ENCODE measurements at regions not wholly inside any gene's neighbourhood (a gene's known extent, or its start where the extent isn't known, plus 50 kb on each side); places are given as distances from the start of the nearest gene placed in this dataset.

DNA sequence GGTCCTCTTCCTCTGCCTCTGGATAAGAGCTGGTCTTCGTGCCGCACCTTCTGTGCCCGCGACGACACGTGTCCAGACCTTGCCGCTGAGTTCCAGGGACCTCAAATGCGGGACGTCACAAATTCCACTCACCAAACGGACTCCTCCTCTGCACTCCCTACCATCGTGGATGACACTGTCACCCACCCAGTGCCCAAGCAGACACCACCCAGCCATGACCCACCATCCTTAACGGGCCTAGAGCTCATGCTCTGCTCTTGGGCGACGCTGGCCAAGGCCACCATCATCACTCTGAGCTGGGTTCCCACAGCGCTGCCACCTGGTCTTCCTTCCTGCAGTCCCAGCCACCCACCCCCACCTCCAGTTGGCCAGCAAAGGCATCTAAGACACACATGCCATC, 96.4 kb upstream of the RPL38 start:
- TF ChIP-seq, protein P1, sequence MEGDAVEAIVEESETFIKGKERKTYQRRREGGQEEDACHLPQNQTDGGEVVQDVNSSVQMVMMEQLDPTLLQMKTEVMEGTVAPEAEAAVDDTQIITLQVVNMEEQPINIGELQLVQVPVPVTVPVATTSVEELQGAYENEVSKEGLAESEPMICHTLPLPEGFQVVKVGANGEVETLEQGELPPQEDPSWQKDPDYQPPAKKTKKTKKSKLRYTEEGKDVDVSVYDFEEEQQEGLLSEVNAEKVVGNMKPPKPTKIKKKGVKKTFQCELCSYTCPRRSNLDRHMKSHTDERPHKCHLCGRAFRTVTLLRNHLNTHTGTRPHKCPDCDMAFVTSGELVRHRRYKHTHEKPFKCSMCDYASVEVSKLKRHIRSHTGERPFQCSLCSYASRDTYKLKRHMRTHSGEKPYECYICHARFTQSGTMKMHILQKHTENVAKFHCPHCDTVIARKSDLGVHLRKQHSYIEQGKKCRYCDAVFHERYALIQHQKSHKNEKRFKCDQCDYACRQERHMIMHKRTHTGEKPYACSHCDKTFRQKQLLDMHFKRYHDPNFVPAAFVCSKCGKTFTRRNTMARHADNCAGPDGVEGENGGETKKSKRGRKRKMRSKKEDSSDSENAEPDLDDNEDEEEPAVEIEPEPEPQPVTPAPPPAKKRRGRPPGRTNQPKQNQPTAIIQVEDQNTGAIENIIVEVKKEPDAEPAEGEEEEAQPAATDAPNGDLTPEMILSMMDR (IDR thresholded peaks at IDR 0.05; ENCODE audit: insufficient read depth, low read depth, low read length, missing control alignments): no peak
- no peak for DNase-seq (ENCODE audit: low read depth)
- H3K4me3 ChIP-seq (ENCODE audit: low read depth, low read length): no peak overlapping the region

DNA sequence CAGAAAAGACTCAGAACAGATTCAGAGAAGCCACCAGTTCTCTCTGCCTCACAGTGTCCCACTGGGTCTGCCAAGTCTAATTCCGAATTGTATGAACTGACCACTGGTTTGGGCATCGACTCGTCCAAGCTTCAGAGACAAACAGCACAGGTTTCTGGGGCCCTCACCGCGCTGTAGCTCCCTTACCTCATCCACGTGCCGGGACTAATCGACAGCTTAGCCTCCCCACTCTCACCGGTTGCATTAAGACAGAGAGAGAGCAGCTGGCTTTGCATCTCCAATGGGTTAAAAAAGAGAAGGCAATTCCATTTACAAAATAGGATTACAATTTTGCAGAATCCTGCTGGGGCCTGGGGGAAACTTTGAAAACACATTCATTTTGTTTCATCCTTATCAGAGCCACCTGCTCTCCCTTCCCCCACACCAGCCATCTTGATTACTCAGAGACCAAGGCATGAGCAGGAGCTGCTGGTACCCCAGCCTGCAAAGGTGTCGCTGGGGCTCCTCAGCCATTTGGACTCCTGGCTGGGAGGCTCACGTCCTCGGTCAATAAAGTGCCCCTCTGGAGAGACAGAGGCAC, 95.3 kb upstream of the RPL38 start:
- no peak overlapping the region for H3K4me3 ChIP-seq (ENCODE audit: low read depth, low read length)
- TF ChIP-seq, protein P1 (IDR thresholded peaks at IDR 0.05; ENCODE audit: insufficient read depth, low read depth, low read length, missing control alignments): no peak
- DNase-seq (ENCODE audit: low read depth): no peak

DNA sequence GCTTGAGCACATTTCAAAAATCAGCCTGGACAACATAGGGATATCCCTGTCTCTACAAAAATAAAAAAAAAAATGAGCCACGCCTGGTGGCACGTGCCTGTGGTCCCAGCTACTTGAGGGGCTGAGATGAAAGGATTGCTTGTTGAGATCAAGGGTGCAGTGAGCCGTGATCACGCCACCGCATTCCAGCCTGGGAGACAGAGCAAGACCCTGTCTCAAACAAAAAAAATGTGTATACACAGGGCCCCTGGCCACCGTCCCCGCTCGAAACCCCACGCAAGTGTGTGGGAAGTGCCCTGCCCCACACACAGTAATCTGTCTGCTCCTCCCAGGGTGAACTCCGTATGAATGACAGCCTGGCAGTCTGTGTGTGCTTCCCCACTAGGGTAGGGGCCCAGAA, 93.0 kb upstream of the RPL38 start:
- H3K4me3 ChIP-seq (ENCODE audit: low read depth, low read length): no peak overlapping the region
- TF ChIP-seq, protein P1 (IDR thresholded peaks at IDR 0.05; ENCODE audit: insufficient read depth, low read depth, low read length, missing control alignments): no peak
- DNase-seq (ENCODE audit: low read depth): no peak

DNA sequence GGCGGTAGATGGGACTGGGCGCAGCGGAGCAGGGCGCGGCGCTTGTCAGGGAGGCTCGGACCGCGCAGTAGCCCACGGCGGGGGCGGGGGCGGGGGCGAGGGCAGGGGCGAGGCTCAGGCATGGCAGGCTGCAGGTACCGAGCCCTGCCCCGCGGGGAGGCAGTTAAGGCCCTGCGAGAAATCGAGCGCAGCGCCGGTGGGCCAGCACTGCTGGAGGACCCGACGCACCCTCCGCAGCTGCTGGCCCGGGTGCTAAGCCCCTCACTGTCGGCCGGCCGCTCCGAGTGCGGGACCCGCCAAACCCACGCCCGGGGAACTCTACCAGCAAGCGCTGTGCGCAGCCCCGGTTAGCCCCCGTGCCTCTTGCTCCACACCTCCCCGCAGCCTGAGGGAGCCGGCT, 90.2 kb upstream of the RPL38 start:
- no peak overlapping the region for H3K4me3 ChIP-seq (ENCODE audit: low read depth, low read length)
- TF ChIP-seq, protein P1 (IDR thresholded peaks at IDR 0.05; ENCODE audit: insufficient read depth, low read depth, low read length, missing control alignments): no peak
- no peak for DNase-seq (ENCODE audit: low read depth)

DNA sequence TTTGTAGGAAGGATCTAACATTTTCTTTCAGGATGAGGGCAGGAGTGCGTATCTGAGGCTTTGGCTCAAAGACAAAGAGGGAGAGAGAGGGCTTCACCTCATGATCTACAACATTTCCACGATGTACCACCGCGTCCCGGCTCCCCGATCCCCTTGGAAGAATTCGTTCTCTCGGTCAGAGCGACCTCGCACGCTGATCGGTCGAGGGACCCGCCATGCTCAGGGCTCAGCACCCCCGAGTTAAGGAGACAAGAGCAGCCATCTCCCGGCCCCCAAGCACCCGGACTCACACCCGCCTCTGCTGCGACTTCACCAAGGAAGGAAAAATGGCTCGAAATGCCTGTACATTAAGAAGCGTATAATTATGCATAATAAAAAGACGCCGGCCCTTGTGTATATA, 89.5 kb upstream of the RPL38 start:
- DNase-seq (ENCODE audit: low read depth): no peak
- TF ChIP-seq, protein P1 (IDR thresholded peaks at IDR 0.05; ENCODE audit: insufficient read depth, low read depth, low read length, missing control alignments): no peak
- no peak overlapping the region for H3K4me3 ChIP-seq (ENCODE audit: low read depth, low read length)

DNA sequence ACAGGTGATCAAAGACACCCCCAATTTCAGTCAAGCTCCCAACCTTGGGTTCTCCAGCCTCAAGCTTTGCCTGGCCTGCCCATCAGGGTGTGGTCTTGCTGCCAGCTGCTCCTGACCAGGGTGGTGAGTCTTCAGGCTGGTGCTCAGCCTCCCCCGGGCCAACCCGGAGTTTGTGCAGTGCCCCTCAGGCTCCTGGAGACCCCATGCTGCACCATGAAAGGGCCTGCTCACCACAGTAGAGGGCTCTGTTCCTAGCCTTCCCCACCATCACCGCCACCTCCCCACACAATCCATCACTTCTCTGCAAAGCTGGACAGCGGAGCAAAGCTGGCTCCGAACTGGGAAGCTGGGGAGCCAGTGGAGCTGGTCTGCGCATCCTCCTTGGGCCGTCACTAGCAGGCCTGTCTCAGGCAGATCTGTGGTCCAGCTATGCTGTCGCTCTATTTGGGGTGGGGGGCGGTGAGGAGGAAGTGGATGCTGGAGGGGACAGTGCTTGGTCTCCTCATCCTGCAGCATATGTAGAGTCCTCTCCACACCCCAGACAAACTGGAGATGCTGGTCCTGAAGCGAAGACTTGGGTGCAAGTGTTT, 88.5 kb upstream of the RPL38 start:
- TF ChIP-seq, protein P1 (IDR thresholded peaks at IDR 0.05; ENCODE audit: insufficient read depth, low read depth, low read length, missing control alignments): no peak
- no peak overlapping the region for H3K4me3 ChIP-seq (ENCODE audit: low read depth, low read length)
- DNase-seq (ENCODE audit: low read depth): no peak

DNA sequence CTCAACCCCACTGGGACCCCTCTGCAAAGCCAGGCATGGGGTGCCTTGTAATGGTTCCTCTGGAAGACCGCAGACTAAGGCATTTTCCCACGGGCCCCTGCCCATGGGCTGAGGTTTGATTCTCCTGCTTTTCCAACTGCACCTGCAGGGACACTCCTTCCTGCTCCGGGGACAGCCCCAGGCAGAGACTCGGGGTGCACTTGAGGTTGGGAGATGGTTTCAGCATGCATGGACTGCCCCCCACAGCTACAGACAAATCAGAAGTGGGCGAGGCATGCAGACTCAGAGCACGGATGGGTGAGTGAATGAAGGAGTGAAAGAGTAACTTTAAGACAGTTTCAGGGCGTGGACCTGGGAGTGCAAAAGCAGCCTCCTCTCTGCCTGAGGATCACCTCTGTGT, 87.9 kb upstream of the RPL38 start:
- H3K4me3 ChIP-seq (ENCODE audit: low read depth, low read length): no peak overlapping the region
- no peak for DNase-seq (ENCODE audit: low read depth)
- TF ChIP-seq, protein P1 (IDR thresholded peaks at IDR 0.05; ENCODE audit: insufficient read depth, low read depth, low read length, missing control alignments): no peak

Data from GM12865 (cell line).